Keratinocyte (primary cell): ENCODE measurements at regions not wholly inside any gene's neighbourhood (a gene's known extent, or its start where the extent isn't known, plus 50 kb on each side); places are given as distances from the start of the nearest gene placed in this dataset.
A peak's percentile ranks its signal among the peaks of the same experiment; 100 is the strongest.

ENCODE experiments used
- DNase-seq: peaks from one replicate; pipeline ENCODE4 v3.0.0-alpha.2; 2011; ENCODE audit warnings: low read depth, missing footprints, low spot score
- FAIRE-seq: peaks from 2 replicates; lab custom pipeline; 2011; peaks lifted over from hg19 to GRCh38; lab: Jason Lieb, UNC
- H2AFZ ChIP-seq: 2 replicates; pipeline ENCODE4 v1.6.0; 2012; ENCODE audit warnings: low read length, control low read depth, inconsistent platforms; ENCODE audit not compliant: control insufficient read depth
- H3K27ac ChIP-seq: 2 replicates; pipeline ENCODE4 v1.5.1; 2011; ENCODE audit warnings: low read length; ENCODE audit not compliant: control insufficient read depth, insufficient read depth
- H3K27me3 ChIP-seq: 3 replicates; pipeline ENCODE4 v1.6.0; 2011; ENCODE audit warnings: low read length; ENCODE audit not compliant: control insufficient read depth, insufficient read depth; ENCODE audit errors: extremely low read depth
- H3K36me3 ChIP-seq, 2 experiments: 2 replicates in 1 of 2; 3 replicates in 1 of 2; pipeline ENCODE4 v1.5.1; 2011; ENCODE audit warnings: low read length in 2 of 2, mild to moderate bottlenecking in 1 of 2; ENCODE audit not compliant: control insufficient read depth in 2 of 2, insufficient read depth in 2 of 2; ENCODE audit errors: extremely low read depth in 1 of 2
- H3K4me1 ChIP-seq: 3 replicates; pipeline ENCODE4 v1.5.1; 2011; ENCODE audit warnings: low read length; ENCODE audit not compliant: control insufficient read depth, insufficient read depth; ENCODE audit errors: extremely low read depth
- H3K4me2 ChIP-seq: 3 replicates; pipeline ENCODE4 v1.6.0; 2011; ENCODE audit warnings: low read depth, low read length; ENCODE audit not compliant: control insufficient read depth, insufficient read depth; ENCODE audit errors: extremely low read depth
- H3K4me3 ChIP-seq, 3 experiments: fragments of 200-600 bp in 1 of 3; sonication (generic) in 1 of 3; 2 replicates in 2 of 3; 3 replicates in 1 of 3; pipeline ENCODE4 v1.5.1; 2011 to 2016; ENCODE audit warnings: low read length in 3 of 3, mild to moderate bottlenecking in 3 of 3, control low read depth in 2 of 3, inconsistent platforms in 1 of 3, low read depth in 1 of 3, mixed read lengths in 1 of 3, mixed run types in 1 of 3, moderate library complexity in 1 of 3; ENCODE audit not compliant: control insufficient read depth in 2 of 3, insufficient read depth in 2 of 3; ENCODE audit errors: extremely low read depth in 1 of 3
- H3K79me2 ChIP-seq: 2 replicates; pipeline ENCODE4 v1.6.0; 2012; ENCODE audit warnings: low read length; ENCODE audit not compliant: control insufficient read depth, insufficient read depth
- H3K9ac ChIP-seq: 3 replicates; pipeline ENCODE4 v1.6.0; 2011; ENCODE audit warnings: low read length; ENCODE audit not compliant: control insufficient read depth, insufficient read depth; ENCODE audit errors: extremely low read depth
- H3K9me1 ChIP-seq: 3 replicates; pipeline ENCODE4 v1.6.0; 2011; ENCODE audit warnings: low read length; ENCODE audit not compliant: control insufficient read depth, insufficient read depth; ENCODE audit errors: extremely low read depth
- H3K9me3 ChIP-seq: 2 replicates; pipeline ENCODE4 v1.5.1; 2012; ENCODE audit warnings: low read depth, low read length; ENCODE audit not compliant: control insufficient read depth
- H4K20me1 ChIP-seq: 3 replicates; pipeline ENCODE4 v1.6.0; 2011; ENCODE audit warnings: low read length; ENCODE audit not compliant: control insufficient read depth, insufficient read depth; ENCODE audit errors: extremely low read depth
- CTCF ChIP-seq, 3 experiments: IDR thresholded peaks in 1 of 3; conservative IDR thresholded peaks in 1 of 3; optimal IDR thresholded peaks in 1 of 3; 2 replicates in 2 of 3; 3 replicates in 1 of 3; pipeline versions ENCODE3 to v1.5.1; 2011; ENCODE audit warnings: low read length in 3 of 3, mild to moderate bottlenecking in 3 of 3, moderate library complexity in 2 of 3, control low read depth in 1 of 3, inconsistent platforms in 1 of 3; ENCODE audit not compliant: insufficient read depth in 2 of 3; ENCODE audit errors: extremely low read depth in 1 of 3
- EZH2 ChIP-seq: IDR thresholded peaks from one replicate; pipeline ENCODE4 v1.6.1; 2012; ENCODE audit warnings: inconsistent platforms, mild to moderate bottlenecking, low read length, moderate library complexity
- dilution Hi-C: fragments of 300-500 bp; cut with MboI; formaldehyde crosslinking; loops from one replicate; pipeline ENCODE4 v1.7.0; 2020; ENCODE audit warnings: low sequenced_read_pairs; ENCODE audit not compliant: extremely low pct_ligation_motif_present

- DNase-seq (no peak), FAIRE-seq (no peak)
- H3K79me2 ChIP-seq = no peaks in the 10 kb centered on the region
- H3K9me1 ChIP-seq = no peaks in the 10 kb centered on the region
- H3K27me3 ChIP-seq = no peaks in the 10 kb centered on the region
- TF ChIP-seq EZH2 = no peak
- TF ChIP-seq CTCF (optimal IDR thresholded peaks at IDR 0.05 in 1 of 3, IDR thresholded peaks at IDR 0.05 in 1 of 3, conservative IDR thresholded peaks at IDR 0.05 in 1 of 3; ENCODE audit: extremely low read depth in 1 of 3, insufficient read depth in 2 of 3, low read length in 3 of 3) = no peak
- H3K9me3 ChIP-seq = no peaks in the 10 kb centered on the region
- H3K4me1 ChIP-seq = no peaks in the 10 kb centered on the region
- H3K4me2 ChIP-seq = no peak overlapping the region
- no peaks in the 10 kb centered on the region for H3K36me3 ChIP-seq
- dilution Hi-C loops = no loop called here
- H4K20me1 ChIP-seq = no peaks in the 10 kb centered on the region
- no peak overlapping the region for H3K9ac ChIP-seq
- no peak overlapping the region for H3K27ac ChIP-seq
- no peak overlapping the region for H3K4me3 ChIP-seq
- no peak overlapping the region for H2AFZ ChIP-seq
Observed at GRCh38 chr14:43803076-43803689, 703.9 kb downstream of the FSCB start.

DNA sequence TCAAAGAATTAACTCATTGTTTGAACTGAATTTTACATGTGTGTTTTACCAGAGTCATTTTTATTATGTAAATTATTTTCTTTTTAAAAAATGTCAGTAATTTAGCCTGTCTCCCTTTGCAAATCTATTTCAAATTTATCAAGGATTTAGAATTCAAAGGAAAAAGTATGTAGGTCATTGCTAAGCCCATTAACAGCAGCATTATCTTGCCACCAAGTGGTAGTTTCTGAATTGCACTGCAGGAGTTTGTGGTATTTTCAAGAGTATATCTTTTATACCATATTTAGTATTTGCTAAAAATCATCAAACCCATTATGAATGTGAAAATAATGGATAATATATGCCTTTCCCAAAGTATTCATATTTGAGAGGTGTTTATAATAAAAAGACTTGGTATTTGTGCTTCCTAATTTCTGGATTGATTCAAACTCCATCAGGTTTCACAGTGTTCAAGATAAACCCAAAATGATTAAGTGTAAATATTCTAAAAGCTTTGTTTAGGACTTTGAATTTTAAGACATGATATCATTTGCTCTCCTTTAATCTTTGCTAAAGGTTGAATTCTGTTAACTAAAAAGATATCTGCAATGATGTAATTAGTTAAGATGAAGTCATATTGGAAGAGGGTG, 711.4 kb downstream of the FSCB start:
- FAIRE-seq = no peak
- Histone ChIP-seq H3K27ac (no peak overlapping the region), H3K9me3 (no peaks in the 10 kb centered on the region), H3K9ac (no peak overlapping the region), H2AFZ (no peak overlapping the region), H3K27me3 (no peaks in the 10 kb centered on the region), H3K4me2 (no peak overlapping the region), H3K4me3 (no peak overlapping the region), H3K4me1 (no peaks in the 10 kb centered on the region), H3K79me2 (no peaks in the 10 kb centered on the region), H4K20me1 (no peaks in the 10 kb centered on the region), H3K36me3 (no peaks in the 10 kb centered on the region), H3K9me1 (no peaks in the 10 kb centered on the region)
- no peak for DNase-seq
- dilution Hi-C loops = no loop called here
- TF ChIP-seq CTCF (optimal IDR thresholded peaks at IDR 0.05 in 1 of 3, IDR thresholded peaks at IDR 0.05 in 1 of 3, conservative IDR thresholded peaks at IDR 0.05 in 1 of 3; ENCODE audit: extremely low read depth in 1 of 3, insufficient read depth in 2 of 3, low read length in 3 of 3) (peak in 1 of 3 experiments; percentile 12), EZH2 (no peak)
